Sigmoid colon (tissue), 6 donors: ENCODE measurements at regions not wholly inside any gene's neighbourhood (a gene's known extent, or its start where the extent isn't known, plus 50 kb on each side); places are given as distances from the start of the nearest gene placed in this dataset.

Experiments used
- DNase-seq: peaks from one replicate; pipeline ENCODE4 v3.0.0-alpha.2; 2019
- H3K27ac ChIP-seq, 4 donors: fragments of 200-600 bp; sonication (generic); one replicate each; pipeline ENCODE4 v1.5.1; 2016 to 2019; ENCODE audit warnings: mild to moderate bottlenecking in 1 of 4
- H3K27me3 ChIP-seq, 3 donors: fragments of 200-600 bp; sonication (generic); one replicate each; pipeline ENCODE4 v1.5.1; 2019; ENCODE audit warnings: mild to moderate bottlenecking in 1 of 3
- H3K36me3 ChIP-seq, 4 donors: fragments of 200-600 bp; sonication (generic); one replicate each; pipeline ENCODE4 v1.5.1; 2016 to 2019
- H3K4me1 ChIP-seq, 4 donors: fragments of 200-600 bp; sonication (generic); one replicate each; pipeline ENCODE4 v1.5.1; 2017 to 2019
- H3K4me3 ChIP-seq, 4 donors: fragments of 200-600 bp; sonication (generic); one replicate each; pipeline ENCODE4 v1.5.1; 2017 to 2019; ENCODE audit warnings: mild to moderate bottlenecking in 2 of 4, moderate library complexity in 1 of 4
- H3K9me3 ChIP-seq, 4 donors: fragments of 200-600 bp in 3 of 4; sonication (generic) in 3 of 4; one replicate each; pipeline versions ENCODE4 v1.5.1 to v1.6.1; 2013 to 2019
- EP300 ChIP-seq, 4 donors: sonication (generic); formaldehyde crosslinking; IDR thresholded peaks; one replicate each; pipeline ENCODE4 v1.6.1; 2017; ENCODE audit warnings: antibody characterized with exemption in 4 of 4
- POLR2A ChIP-seq, 2 donors: fragments of 450-650 bp; IDR thresholded peaks; one replicate each; pipeline ENCODE4 v1.6.1; 2016; ENCODE audit warnings: antibody characterized with exemption in 2 of 2, mild to moderate bottlenecking in 2 of 2, moderate library complexity in 2 of 2
- POLR2AphosphoS5 ChIP-seq, 4 donors: sonication (generic); formaldehyde crosslinking; IDR thresholded peaks; one replicate each; pipeline ENCODE4 v1.6.1; 2017; ENCODE audit warnings: antibody characterized with exemption in 4 of 4
- WGBS, 2 donors: extraction: QIAGEN DNeasy Blood & Tissue Kit; methylation state at CpG; one replicate each; pipeline ENCODE4 v1.1.7; 2013; 5-methylcytosine and 5-hydroxymethylcytosine counted together
- intact Hi-C: fragments of 100-400 bp; cut with DNase I; formaldehyde crosslinking; loops from one replicate; pipeline ENCODE4 v1.15.1; 2023
- TF ChIP-seq, protein P1 (sequence below), 4 experiments: fragments of 450-650 bp in 3 of 4; fragments of 200-600 bp in 1 of 4; IDR thresholded peaks; one replicate each; pipeline ENCODE4 v1.5.1; 2016 to 2019; ENCODE audit warnings: antibody characterized with exemption in 4 of 4, mild to moderate bottlenecking in 3 of 4, moderate library complexity in 2 of 4
- donor health status: healthy with polysubstance abuse.
- donor health status: healthy.

DNA sequence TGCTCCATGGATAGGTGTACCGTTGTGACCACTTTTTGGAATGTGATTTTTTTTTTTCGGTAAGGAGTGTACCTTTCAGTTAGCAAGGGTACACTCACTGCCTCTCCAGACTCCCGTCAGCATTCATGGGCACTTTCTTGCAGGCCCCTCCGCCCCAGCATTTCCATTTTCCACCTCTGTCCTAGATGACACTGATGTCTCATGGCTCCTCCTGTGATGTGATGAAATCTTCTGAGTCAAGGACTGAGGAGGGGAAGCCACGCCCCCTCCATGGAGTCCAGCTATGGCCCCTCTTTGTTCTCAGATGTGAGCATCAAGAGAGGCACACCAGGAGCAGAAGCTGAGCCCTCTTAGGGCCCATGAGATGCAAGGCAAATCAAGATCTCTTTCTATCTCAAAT is 61.8 kb downstream of the CTSL start:
- H3K4me1 ChIP-seq = no peaks in the 10 kb centered on the region
- TF ChIP-seq POLR2AphosphoS5 (IDR thresholded peaks at IDR 0.05) (no peak), EP300 (IDR thresholded peaks at IDR 0.05) (no peak), POLR2A (IDR thresholded peaks at IDR 0.05) (no peak)
- TF ChIP-seq, protein P1, sequence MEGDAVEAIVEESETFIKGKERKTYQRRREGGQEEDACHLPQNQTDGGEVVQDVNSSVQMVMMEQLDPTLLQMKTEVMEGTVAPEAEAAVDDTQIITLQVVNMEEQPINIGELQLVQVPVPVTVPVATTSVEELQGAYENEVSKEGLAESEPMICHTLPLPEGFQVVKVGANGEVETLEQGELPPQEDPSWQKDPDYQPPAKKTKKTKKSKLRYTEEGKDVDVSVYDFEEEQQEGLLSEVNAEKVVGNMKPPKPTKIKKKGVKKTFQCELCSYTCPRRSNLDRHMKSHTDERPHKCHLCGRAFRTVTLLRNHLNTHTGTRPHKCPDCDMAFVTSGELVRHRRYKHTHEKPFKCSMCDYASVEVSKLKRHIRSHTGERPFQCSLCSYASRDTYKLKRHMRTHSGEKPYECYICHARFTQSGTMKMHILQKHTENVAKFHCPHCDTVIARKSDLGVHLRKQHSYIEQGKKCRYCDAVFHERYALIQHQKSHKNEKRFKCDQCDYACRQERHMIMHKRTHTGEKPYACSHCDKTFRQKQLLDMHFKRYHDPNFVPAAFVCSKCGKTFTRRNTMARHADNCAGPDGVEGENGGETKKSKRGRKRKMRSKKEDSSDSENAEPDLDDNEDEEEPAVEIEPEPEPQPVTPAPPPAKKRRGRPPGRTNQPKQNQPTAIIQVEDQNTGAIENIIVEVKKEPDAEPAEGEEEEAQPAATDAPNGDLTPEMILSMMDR (IDR thresholded peaks at IDR 0.05) = no peak
- H3K27ac ChIP-seq = no peak overlapping the region
- H3K36me3 ChIP-seq = no peaks in the 10 kb centered on the region
- no peak overlapping the region for H3K4me3 ChIP-seq
- H3K9me3 ChIP-seq = no peaks in the 10 kb centered on the region
- DNase-seq = no peak
- intact Hi-C loops = no loop called here
- 88 to 95% methylated on average over 5 of the region's 5 CpGs for WGBS, 2 donors
- no peaks in the 10 kb centered on the region for H3K27me3 ChIP-seq

DNA sequence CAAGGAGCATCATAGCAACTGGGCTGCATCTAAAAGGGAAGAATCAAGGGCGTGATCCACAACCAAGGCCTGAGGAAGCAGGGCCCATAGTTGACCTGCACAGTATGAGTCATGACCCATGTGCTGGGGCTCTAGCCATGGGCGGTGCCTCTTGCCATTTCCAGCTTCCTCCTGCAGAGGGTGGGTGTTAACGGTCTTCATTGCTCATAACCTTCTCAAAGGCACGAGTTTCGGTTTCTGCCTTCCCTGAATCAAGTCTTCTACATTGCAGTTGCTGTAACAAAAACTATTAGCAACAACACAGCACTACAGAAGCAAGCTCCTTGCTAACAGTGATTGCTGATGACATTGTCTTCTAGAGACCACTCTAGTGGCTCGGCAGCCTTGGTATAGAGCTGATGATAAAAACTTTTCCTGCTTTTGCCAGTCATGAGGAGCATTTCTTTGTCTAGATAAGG is 66.9 kb downstream of the CTSL start:
- Histone ChIP-seq H3K36me3 (no peaks in the 10 kb centered on the region), H3K27ac (peak overlapping the region; percentile 46 to 77 (median 58)), H3K4me3 (no peak overlapping the region), H3K27me3 (no peaks in the 10 kb centered on the region), H3K9me3 (no peaks in the 10 kb centered on the region), H3K4me1 (no peaks in the 10 kb centered on the region)
- TF ChIP-seq, protein P1 (IDR thresholded peaks at IDR 0.05) = no peak
- TF ChIP-seq POLR2AphosphoS5 (IDR thresholded peaks at IDR 0.05) (peak in 2 of 4 donors; percentile 11 to 77), POLR2A (IDR thresholded peaks at IDR 0.05) (no peak), EP300 (IDR thresholded peaks at IDR 0.05) (peak in 1 of 4 donors; percentile 61)
- DNase-seq = peak; percentile 90
- intact Hi-C loops = no loop called here
- WGBS, 2 donors = 55 to 63% methylated on average over 6 of the region's 6 CpGs

DNA sequence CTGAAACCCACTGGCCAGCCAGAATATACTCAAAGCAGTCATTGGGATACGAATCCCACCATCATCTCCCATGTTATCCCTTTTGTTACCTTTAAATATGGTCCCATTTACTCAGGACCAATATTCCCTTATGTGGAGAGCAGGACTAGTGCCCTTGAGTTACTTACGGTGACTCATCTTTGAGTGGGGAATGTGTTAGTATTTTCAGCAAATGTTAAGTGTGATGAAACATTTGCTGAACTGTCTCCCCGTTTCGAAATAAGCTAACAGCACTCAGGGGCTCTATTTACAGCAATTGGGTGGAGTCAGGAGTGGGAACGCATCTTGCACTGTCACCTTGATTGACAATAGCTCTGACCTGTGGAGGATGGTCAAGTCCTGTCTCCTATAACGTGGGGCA is 67.4 kb downstream of the CTSL start:
- Histone ChIP-seq H3K4me3 (no peak overlapping the region), H3K27me3 (no peaks in the 10 kb centered on the region), H3K9me3 (no peaks in the 10 kb centered on the region), H3K36me3 (no peaks in the 10 kb centered on the region), H3K27ac (peak overlapping the region; percentile 46 to 77 (median 58)), H3K4me1 (no peaks in the 10 kb centered on the region)
- intact Hi-C loops = no loop called here
- WGBS, 2 donors = 71 to 76% methylated on average over 6 of the region's 6 CpGs
- TF ChIP-seq POLR2AphosphoS5 (IDR thresholded peaks at IDR 0.05) = peak in 1 of 4 donors; percentile 61
- peak in 1 of 4 donors; percentile 44 for TF ChIP-seq EP300 (IDR thresholded peaks at IDR 0.05)
- TF ChIP-seq, protein P1 (IDR thresholded peaks at IDR 0.05) = no peak
- no peak for TF ChIP-seq POLR2A (IDR thresholded peaks at IDR 0.05)
- no peak for DNase-seq

DNA sequence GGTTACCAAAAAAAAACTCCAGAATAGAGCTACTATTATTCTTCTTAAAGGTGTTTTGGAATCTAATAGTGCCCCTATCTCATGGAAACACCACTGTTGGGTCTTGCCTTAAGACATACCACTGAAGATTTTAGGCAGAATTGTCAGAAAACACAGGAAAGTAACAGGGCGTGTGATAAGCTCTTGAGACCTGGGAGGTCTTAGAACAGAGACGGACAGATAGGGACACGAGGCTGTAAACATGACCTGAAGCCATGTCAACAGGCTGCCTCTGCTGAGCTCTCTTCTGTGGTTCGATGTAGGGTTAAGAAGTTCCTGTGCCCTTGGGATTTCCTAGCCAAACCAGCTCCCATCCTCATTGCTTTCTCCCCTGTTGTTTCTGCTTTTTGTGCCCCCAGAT is 69.3 kb downstream of the CTSL start:
- WGBS, 2 donors = 64 to 83% methylated on average over 4 of the region's 4 CpGs
- TF ChIP-seq EP300 (IDR thresholded peaks at IDR 0.05) (no peak), POLR2A (IDR thresholded peaks at IDR 0.05) (no peak), POLR2AphosphoS5 (IDR thresholded peaks at IDR 0.05) (no peak)
- TF ChIP-seq, protein P1 (IDR thresholded peaks at IDR 0.05) = no peak
- no peak for DNase-seq
- no peak overlapping the region for H3K27ac ChIP-seq
- no peaks in the 10 kb centered on the region for H3K4me1 ChIP-seq
- H3K4me3 ChIP-seq = no peak overlapping the region
- intact Hi-C loops = no loop called here
- no peaks in the 10 kb centered on the region for H3K9me3 ChIP-seq
- H3K36me3 ChIP-seq = no peaks in the 10 kb centered on the region
- H3K27me3 ChIP-seq = no peaks in the 10 kb centered on the region

DNA sequence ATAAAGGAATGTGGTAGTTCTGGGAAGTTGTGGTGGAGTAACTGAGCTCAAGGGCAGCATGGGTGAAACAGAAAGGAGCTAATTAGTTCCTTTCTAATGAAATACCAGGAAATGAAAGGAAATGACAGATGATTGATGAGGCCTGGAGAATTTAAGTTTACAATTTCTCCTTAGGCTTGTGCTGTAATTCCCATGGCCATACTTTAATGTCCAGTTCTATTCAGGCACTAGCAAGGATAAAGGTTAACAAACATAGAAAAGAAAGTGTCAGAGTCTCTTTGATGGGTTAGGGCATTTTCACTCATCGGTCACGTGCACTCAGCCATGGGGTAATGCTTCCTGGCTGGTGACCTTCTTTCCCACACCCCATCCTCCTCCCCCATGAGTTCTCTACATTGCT is 70.3 kb downstream of the CTSL start:
- WGBS, 2 donors = 60 to 90% methylated on average over 2 of the region's 2 CpGs
- intact Hi-C loops = no loop called here

More for the DNA sequence above, 70.3 kb downstream of the CTSL start:
- Histone ChIP-seq H3K27me3 (no peaks in the 10 kb centered on the region), H3K9me3 (no peaks in the 10 kb centered on the region), H3K4me3 (no peak overlapping the region), H3K4me1 (no peaks in the 10 kb centered on the region), H3K27ac (no peak overlapping the region), H3K36me3 (no peaks in the 10 kb centered on the region)
- DNase-seq = no peak
- TF ChIP-seq EP300 (IDR thresholded peaks at IDR 0.05) (no peak), POLR2A (IDR thresholded peaks at IDR 0.05) (no peak), POLR2AphosphoS5 (IDR thresholded peaks at IDR 0.05) (no peak)
- TF ChIP-seq, protein P1 (IDR thresholded peaks at IDR 0.05) = no peak
